ENCODE measurements at regions not wholly inside any gene's neighbourhood (a gene's known extent, or its start where the extent isn't known, plus 50 kb on each side); places are given as distances from the start of the nearest gene placed in this dataset.

GRCh38 chr3:30948426-30948825 is 54.0 kb upstream of the GADL1 start:
- TF ChIP-seq CTCF (IDR thresholded peaks at IDR 0.05; ENCODE audit: low read depth, low read length) (no peak), POLR2A (IDR thresholded peaks at IDR 0.05; ENCODE audit: extremely low read depth, insufficient read length) (no peak), MYC (IDR thresholded peaks at IDR 0.05; ENCODE audit: low read depth, low read length) (no peak)
- TF ChIP-seq, protein P1, sequence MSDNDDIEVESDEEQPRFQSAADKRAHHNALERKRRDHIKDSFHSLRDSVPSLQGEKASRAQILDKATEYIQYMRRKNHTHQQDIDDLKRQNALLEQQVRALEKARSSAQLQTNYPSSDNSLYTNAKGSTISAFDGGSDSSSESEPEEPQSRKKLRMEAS (IDR thresholded peaks at IDR 0.05; ENCODE audit: low read depth, low read length): no peak
